Neural cell (in vitro differentiated cells): ENCODE measurements at regions not wholly inside any gene's neighbourhood (a gene's known extent, or its start where the extent isn't known, plus 50 kb on each side); places are given as distances from the start of the nearest gene placed in this dataset.

Experiments used
- small RNA-seq, 3 experiments: library from RNA; depleted of rRNA; stranded (forward); fragments of <200 nt; gene quantifications; one replicate each; pipeline ENCODE3, GENCODE V24; 2012

Small RNAs in the stretch of these regions (small RNA-seq; reads per million reads assigned to genes)
- 0 reads per million in 3 experiments for gene RN7SL401P
